CD14-positive monocyte (primary cell): ENCODE measurements at regions not wholly inside any gene's neighbourhood (a gene's known extent, or its start where the extent isn't known, plus 50 kb on each side); places are given as distances from the start of the nearest gene placed in this dataset.

Experiments
- DNase-seq, 3 donors: peaks; one replicate each; pipeline ENCODE4 v3.0.0-alpha.2; 2011 to 2022
- H2AFZ ChIP-seq: 2 replicates; pipeline ENCODE4 v1.6.0; 2012; ENCODE audit warnings: mild to moderate bottlenecking, low read depth, low read length, inconsistent platforms; ENCODE audit not compliant: insufficient read depth, poor library complexity, severe bottlenecking
- H3K27ac ChIP-seq, 2 donors: 1 replicate in 1 of 2; 2 replicates in 1 of 2; pipeline ENCODE4 v1.5.1; 2012 to 2013; ENCODE audit warnings: low read length in 2 of 2, control low read depth in 1 of 2, inconsistent platforms in 1 of 2, low read depth in 1 of 2, mild to moderate bottlenecking in 1 of 2
- H3K27me3 ChIP-seq, 2 donors: one replicate each; pipeline versions ENCODE4 v1.6.0 to v1.6.1; 2011 to 2013; ENCODE audit warnings: low read length in 2 of 2; ENCODE audit not compliant: control insufficient read depth in 2 of 2, insufficient read depth in 2 of 2
- H3K36me3 ChIP-seq, 2 donors: replicated peaks in 1 of 2; 1 replicate in 1 of 2; 2 replicates in 1 of 2; pipeline versions ENCODE4 v1.5.1 to v1.6.1; 2012 to 2013; ENCODE audit warnings: low read length in 2 of 2, control low read depth in 1 of 2, inconsistent platforms in 1 of 2, mild to moderate bottlenecking in 1 of 2; ENCODE audit not compliant: insufficient read depth in 2 of 2, control insufficient read depth in 1 of 2
- H3K4me1 ChIP-seq, 2 donors: 1 replicate in 1 of 2; 2 replicates in 1 of 2; pipeline versions ENCODE4 v1.5.1 to v1.6.1; 2012 to 2013; ENCODE audit warnings: low read length in 2 of 2, control low read depth in 1 of 2, inconsistent platforms in 1 of 2, mild to moderate bottlenecking in 1 of 2, moderate library complexity in 1 of 2; ENCODE audit not compliant: insufficient read depth in 2 of 2, control insufficient read depth in 1 of 2
- H3K4me2 ChIP-seq: replicated peaks from 2 replicates; pipeline ENCODE3; 2012; ENCODE audit warnings: low read length, moderate library complexity, mild to moderate bottlenecking; ENCODE audit not compliant: poor library complexity, severe bottlenecking; ENCODE audit errors: extremely low read depth
- H3K4me3 ChIP-seq, 3 experiments: fragments of 200-600 bp in 1 of 3; sonication (generic) in 1 of 3; replicated peaks in 1 of 3; 1 replicate in 2 of 3; 2 replicates in 1 of 3; pipeline ENCODE4 v1.5.1; 2011 to 2013; ENCODE audit warnings: low read length in 3 of 3, mild to moderate bottlenecking in 3 of 3, control low read depth in 2 of 3, low read depth in 2 of 3, inconsistent platforms in 1 of 3, moderate library complexity in 1 of 3
- H3K79me2 ChIP-seq: 2 replicates; pipeline ENCODE4 v1.6.0; 2012; ENCODE audit warnings: mild to moderate bottlenecking, control low read depth, inconsistent platforms, low read length, moderate library complexity; ENCODE audit not compliant: insufficient read depth
- H3K9ac ChIP-seq: 2 replicates; pipeline ENCODE4 v1.6.0; 2017; ENCODE audit warnings: low read length, mild to moderate bottlenecking; ENCODE audit not compliant: insufficient read depth, poor library complexity, severe bottlenecking
- H3K9me3 ChIP-seq, 2 donors: replicated peaks in 1 of 2; 1 replicate in 1 of 2; 2 replicates in 1 of 2; pipeline versions ENCODE4 v1.5.1 to v1.6.1; 2012 to 2013; ENCODE audit warnings: low read length in 2 of 2, control low read depth in 1 of 2; ENCODE audit not compliant: control insufficient read depth in 1 of 2, insufficient read depth in 1 of 2
- H4K20me1 ChIP-seq: 2 replicates; pipeline ENCODE4 v1.6.0; 2012; ENCODE audit warnings: mild to moderate bottlenecking, low read length, control low read depth, moderate library complexity; ENCODE audit not compliant: insufficient read depth
- H3K27ac Mint-ChIP-seq, 7 donors: one replicate each; pipeline ENCODE4 v1.8.0; 2020; ENCODE audit warnings: mild to moderate bottlenecking in 7 of 7, mixed read lengths in 7 of 7, moderate library complexity in 6 of 7, inconsistent platforms in 2 of 7
- H3K27me3 Mint-ChIP-seq, 3 donors: one replicate each; pipeline ENCODE4 v1.8.0; 2021 to 2022; ENCODE audit warnings: low read depth in 3 of 3, mild to moderate bottlenecking in 3 of 3, mixed read lengths in 3 of 3, moderate library complexity in 3 of 3, inconsistent platforms in 1 of 3
- H3K36me3 Mint-ChIP-seq, 2 donors: one replicate each; pipeline ENCODE4 v1.8.0; 2020; ENCODE audit warnings: mixed read lengths in 2 of 2, inconsistent platforms in 1 of 2, mild to moderate bottlenecking in 1 of 2
- H3K4me1 Mint-ChIP-seq: one replicate; pipeline ENCODE4 v1.8.0; 2020; ENCODE audit warnings: mild to moderate bottlenecking, mixed read lengths
- H3K4me3 Mint-ChIP-seq, 2 donors: one replicate each; pipeline ENCODE4 v1.8.0; 2020; ENCODE audit warnings: mild to moderate bottlenecking in 2 of 2, mixed read lengths in 2 of 2, moderate library complexity in 1 of 2
- H3K9me3 Mint-ChIP-seq, 7 donors: one replicate each; pipeline ENCODE4 v1.8.0; 2020 to 2022; ENCODE audit warnings: mixed read lengths in 7 of 7, mild to moderate bottlenecking in 6 of 7, moderate library complexity in 6 of 7, inconsistent platforms in 2 of 7
- CTCF ChIP-seq: fragments of 200-600 bp; IDR thresholded peaks from one replicate; pipeline ENCODE4 v1.8.0; 2022; ENCODE audit warnings: antibody characterized with exemption, mild to moderate bottlenecking
- WGBS: methylation state at CpG from one replicate; pipeline ENCODE4 v1.1.5; 2013; ENCODE audit warnings: missing lambda C conversion rate; ENCODE audit not compliant: insufficient coverage; 5-methylcytosine and 5-hydroxymethylcytosine counted together
- intact Hi-C, 2 donors: fragments of 100-400 bp; cut with micrococcal nuclease; formaldehyde crosslinking; loops; one replicate each; pipeline versions ENCODE4 v1.15.0 to v1.15.1; 2023

- Mint-ChIP-seq H3K27me3 (peaks cover 0 to 5% (median 2%) of the 10 kb centered on the region in 3 donors), H3K27ac (no peak overlapping the region), H3K4me3 (no peak overlapping the region), H3K9me3 (peaks cover 3 to 13% (median 6%) of the 10 kb centered on the region in 7 donors), H3K36me3 (no peaks in the 10 kb centered on the region), H3K4me1 (peaks cover 7% of the 10 kb centered on the region)
- 91% methylated on average over 3 of the region's 3 CpGs for WGBS
- no peaks in the 10 kb centered on the region for H3K27me3 ChIP-seq
- DNase-seq = no peak
- no peaks in the 10 kb centered on the region for H3K9me3 ChIP-seq
- H3K4me1 ChIP-seq = no peaks in the 10 kb centered on the region
- H2AFZ ChIP-seq = no peak overlapping the region
- no peak overlapping the region for H3K27ac ChIP-seq
- no peaks in the 10 kb centered on the region for H3K79me2 ChIP-seq
- H3K9ac ChIP-seq = no peak overlapping the region
- H3K4me3 ChIP-seq = no peak overlapping the region
- no peak overlapping the region for H3K4me2 ChIP-seq
- TF ChIP-seq CTCF = no peak
- H4K20me1 ChIP-seq = no peaks in the 10 kb centered on the region
- intact Hi-C loops = no loop called here
- no peaks in the 10 kb centered on the region for H3K36me3 ChIP-seq
These were observed 165.9 kb upstream of the NDUFV2 start for GRCh38 chr18:8936619-8937018.

- H3K27ac ChIP-seq = no peak overlapping the region
- peaks cover 7% of the 10 kb centered on the region for H3K4me1 Mint-ChIP-seq
- DNase-seq = no peak
- H4K20me1 ChIP-seq = no peaks in the 10 kb centered on the region
- peaks cover 0 to 6% (median 2%) of the 10 kb centered on the region in 3 donors for H3K27me3 Mint-ChIP-seq
- H3K27me3 ChIP-seq = no peaks in the 10 kb centered on the region
- no peak overlapping the region for H3K4me3 ChIP-seq
- TF ChIP-seq CTCF = no peak
- H3K4me1 ChIP-seq = no peaks in the 10 kb centered on the region
- no peak overlapping the region for H3K4me2 ChIP-seq
- no peaks in the 10 kb centered on the region for H3K36me3 Mint-ChIP-seq
- no CpG with 5 or more reads among the region's 9 CpGs for WGBS
- intact Hi-C loops = no loop called here
- H3K4me3 Mint-ChIP-seq = no peak overlapping the region
- peak overlapping the region in 1 of 7 donors; percentile 28 for H3K27ac Mint-ChIP-seq
- H2AFZ ChIP-seq = no peak overlapping the region
- H3K9me3 ChIP-seq = no peaks in the 10 kb centered on the region
- H3K9me3 Mint-ChIP-seq = peaks cover 3 to 13% (median 4%) of the 10 kb centered on the region in 7 donors
- H3K36me3 ChIP-seq = no peaks in the 10 kb centered on the region
- H3K9ac ChIP-seq = no peak overlapping the region
- H3K79me2 ChIP-seq = no peaks in the 10 kb centered on the region
These were observed 165.1 kb upstream of the NDUFV2 start for GRCh38 chr18:8937160-8938094.
